ENCODE measurements at regions not wholly inside any gene's neighbourhood (a gene's known extent, or its start where the extent isn't known, plus 50 kb on each side); places are given as distances from the start of the nearest gene placed in this dataset.

GRCh38 chr9:7259544-7260241 is 501.9 kb downstream of the KDM4C start:
- H3K36me3 Mint-ChIP-seq (ENCODE audit: low read depth): peaks cover 2% of the 10 kb centered on the region
- H3K27ac Mint-ChIP-seq (ENCODE audit: unreplicated experiment): no peak overlapping the region

GRCh38 chr9:7258688-7259396 is 501.1 kb downstream of the KDM4C start:
- no peak for TF ChIP-seq CTCF (conservative IDR thresholded peaks at IDR 0.05)
- H3K36me3 Mint-ChIP-seq (ENCODE audit: low read depth): peaks cover 5% of the 10 kb centered on the region
- H3K4me3 Mint-ChIP-seq: no peak overlapping the region
- no peak for DNase-seq (ENCODE audit: low read depth, low spot score)
- H3K27me3 Mint-ChIP-seq (ENCODE audit: low read depth): peaks cover 37% of the 10 kb centered on the region
- H3K4me1 Mint-ChIP-seq: no peaks in the 10 kb centered on the region
- peaks cover 5% of the 10 kb centered on the region for H3K9me3 Mint-ChIP-seq
- no peak overlapping the region for H3K27ac Mint-ChIP-seq (ENCODE audit: unreplicated experiment)

More at GRCh38 chr9:7259544-7260241, 501.9 kb downstream of the KDM4C start:
- no peak overlapping the region for H3K4me3 Mint-ChIP-seq
- no peak for DNase-seq (ENCODE audit: low read depth, low spot score)
- TF ChIP-seq CTCF (conservative IDR thresholded peaks at IDR 0.05): no peak
- H3K27me3 Mint-ChIP-seq (ENCODE audit: low read depth): peaks cover 44% of the 10 kb centered on the region
- no peaks in the 10 kb centered on the region for H3K4me1 Mint-ChIP-seq
- H3K9me3 Mint-ChIP-seq: no peaks in the 10 kb centered on the region

- Mint-ChIP-seq H3K4me1 (peaks cover under 1% of the 10 kb centered on the region), H3K27ac (ENCODE audit: unreplicated experiment) (no peak overlapping the region), H3K27me3 (ENCODE audit: low read depth) (peaks cover 3% of the 10 kb centered on the region), H3K9me3 (peaks cover 3% of the 10 kb centered on the region), H3K36me3 (ENCODE audit: low read depth) (peaks cover 3% of the 10 kb centered on the region), H3K4me3 (no peak overlapping the region)
- no peak for TF ChIP-seq CTCF (conservative IDR thresholded peaks at IDR 0.05)
- no peak for DNase-seq (ENCODE audit: low read depth, low spot score)
Observed at GRCh38 chr9:7246917-7247522, 489.2 kb downstream of the KDM4C start.

GRCh38 chr9:7245976-7246580 is 488.3 kb downstream of the KDM4C start:
- H3K4me1 Mint-ChIP-seq: peaks cover 4% of the 10 kb centered on the region
- no peak overlapping the region for H3K27ac Mint-ChIP-seq (ENCODE audit: unreplicated experiment)
- H3K36me3 Mint-ChIP-seq (ENCODE audit: low read depth): no peaks in the 10 kb centered on the region
- TF ChIP-seq CTCF (conservative IDR thresholded peaks at IDR 0.05): no peak
- no peak for DNase-seq (ENCODE audit: low read depth, low spot score)
- no peak overlapping the region for H3K4me3 Mint-ChIP-seq
- peaks cover 3% of the 10 kb centered on the region for H3K27me3 Mint-ChIP-seq (ENCODE audit: low read depth)
- peaks cover 3% of the 10 kb centered on the region for H3K9me3 Mint-ChIP-seq

GRCh38 chr9:7243838-7244237 is 486.1 kb downstream of the KDM4C start:
- peaks cover 5% of the 10 kb centered on the region for H3K9me3 Mint-ChIP-seq
- no peak for TF ChIP-seq CTCF (conservative IDR thresholded peaks at IDR 0.05)
- no peak for DNase-seq (ENCODE audit: low read depth, low spot score)
- peaks cover 3% of the 10 kb centered on the region for H3K27me3 Mint-ChIP-seq (ENCODE audit: low read depth)
- H3K27ac Mint-ChIP-seq (ENCODE audit: unreplicated experiment): no peak overlapping the region
- H3K36me3 Mint-ChIP-seq (ENCODE audit: low read depth): no peaks in the 10 kb centered on the region
- no peak overlapping the region for H3K4me3 Mint-ChIP-seq
- peaks cover 10% of the 10 kb centered on the region for H3K4me1 Mint-ChIP-seq
